Pons (tissue), 1 donor: ENCODE measurements at regions not wholly inside any gene's neighbourhood (a gene's known extent, or its start where the extent isn't known, plus 50 kb on each side); places are given as distances from the start of the nearest gene placed in this dataset.

Experiments
- DNase-seq: peaks from one replicate; pipeline ENCODE4 v3.0.0-alpha.2; 2016; ENCODE audit warnings: low spot score

DNA sequence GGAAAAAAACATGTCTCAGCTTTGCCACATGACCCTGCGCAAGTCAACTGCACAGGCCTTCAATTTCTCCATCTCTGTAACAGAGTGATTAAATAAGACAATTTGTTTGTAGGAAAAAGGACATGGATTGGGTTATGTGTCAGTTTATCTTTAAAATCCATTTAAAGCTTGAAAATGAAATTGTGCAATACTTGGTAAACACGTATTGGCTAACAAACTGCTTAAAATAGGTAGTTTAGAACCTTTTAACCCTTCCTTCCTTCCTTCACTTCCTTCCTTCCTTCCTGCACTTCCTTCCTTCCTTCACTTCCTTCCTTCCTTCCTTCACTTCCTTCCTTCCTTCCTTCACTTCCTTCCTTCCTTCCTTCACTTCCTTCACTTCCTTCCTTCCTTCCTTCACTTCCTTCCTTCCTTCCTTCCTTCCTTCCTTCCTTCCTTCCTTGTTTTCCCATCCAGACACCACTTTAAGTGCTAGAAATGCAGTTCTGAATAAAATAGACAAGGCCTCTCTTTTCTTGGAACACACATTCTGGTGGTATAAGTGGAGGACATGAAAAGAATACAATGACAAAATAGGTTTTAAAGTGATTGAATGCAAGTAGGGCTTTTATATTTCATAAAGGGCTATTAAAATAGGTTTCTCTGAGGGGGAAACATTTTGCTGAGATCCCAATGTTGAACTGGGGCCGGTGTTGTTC is 130.2 kb upstream of the TP63 start:
- DNase-seq, result no peak

DNA sequence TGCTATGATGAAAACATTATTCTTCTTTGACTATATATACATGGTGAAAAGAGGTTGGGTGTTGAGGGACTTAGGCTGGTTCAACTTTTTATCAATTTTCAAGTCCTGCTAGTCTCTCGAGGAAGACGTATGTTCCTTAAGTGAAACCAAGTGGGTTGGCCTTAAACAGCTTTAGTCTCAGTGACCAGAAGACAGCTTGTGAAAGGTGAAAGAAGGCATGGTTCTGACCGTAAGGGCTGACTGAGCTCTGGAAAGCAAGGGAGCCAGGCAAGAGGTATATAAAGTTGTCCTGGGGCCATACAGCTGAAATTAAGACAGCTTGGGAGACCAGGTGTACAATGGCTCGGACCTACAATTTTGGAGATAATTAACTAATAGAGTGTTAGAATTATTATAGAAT is 128.9 kb upstream of the TP63 start:
- DNase-seq, result no peak

GRCh38 chr3:189502676-189503257 is 128.4 kb upstream of the TP63 start:
- no peak for DNase-seq

GRCh38 chr3:189507856-189508255 is 123.3 kb upstream of the TP63 start:
- no peak for DNase-seq

GRCh38 chr3:189508784-189509501 is 122.2 kb upstream of the TP63 start:
- peak; percentile 3 for DNase-seq

GRCh38 chr3:189512039-189512438 is 119.2 kb upstream of the TP63 start:
- no peak for DNase-seq

DNA sequence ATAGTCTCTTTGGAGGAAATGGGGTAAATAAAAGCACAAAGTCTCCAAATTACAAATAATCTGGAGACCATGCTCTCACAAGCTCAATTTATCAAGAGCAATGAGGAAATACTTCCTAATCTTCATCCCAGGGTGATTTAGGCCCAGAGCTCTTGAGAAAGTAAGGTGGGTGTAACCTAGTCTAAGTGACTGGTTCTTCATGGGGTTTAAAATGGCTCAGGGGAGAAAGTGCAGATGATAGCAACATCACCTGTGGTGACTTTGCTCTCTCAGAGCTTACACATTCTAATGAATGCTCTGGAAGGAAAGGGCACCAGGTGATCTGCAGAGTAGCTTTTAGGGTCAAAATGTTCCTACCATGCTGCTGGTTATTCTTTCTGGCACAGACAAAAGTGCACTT is 118.4 kb upstream of the TP63 start:
- DNase-seq, result no peak

- DNase-seq, result no peak
Observed at GRCh38 chr3:189513281-189514117, 117.7 kb upstream of the TP63 start.

DNA sequence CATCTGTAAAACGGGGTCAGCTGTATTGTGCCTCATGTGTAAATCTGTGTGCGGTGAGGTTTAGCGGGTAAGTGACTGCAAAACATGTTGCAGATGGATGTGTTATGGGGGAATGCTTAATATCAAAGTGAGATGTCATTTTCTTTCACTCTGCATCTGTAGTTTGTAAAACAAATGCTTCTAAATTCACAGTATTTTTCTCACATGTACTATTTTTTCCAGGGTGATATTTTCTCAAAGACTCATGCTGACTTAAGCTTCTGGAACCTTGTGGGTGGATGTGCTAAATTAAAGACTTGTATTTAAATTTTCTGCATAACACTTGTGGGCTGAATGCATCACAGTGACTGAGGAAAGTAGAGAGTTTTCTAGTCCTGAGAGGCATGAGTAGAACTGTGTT is 115.2 kb upstream of the TP63 start:
- no peak for DNase-seq

GRCh38 chr3:189517981-189518380 is 113.2 kb upstream of the TP63 start:
- DNase-seq, result no peak

GRCh38 chr3:189519458-189519857 is 111.7 kb upstream of the TP63 start:
- DNase-seq, result no peak

GRCh38 chr3:189529468-189529867 is 101.7 kb upstream of the TP63 start:
- no peak for DNase-seq

GRCh38 chr3:189529889-189530471 is 101.2 kb upstream of the TP63 start:
- no peak for DNase-seq

- DNase-seq, result no peak
Observed at GRCh38 chr3:189530822-189531221, 100.4 kb upstream of the TP63 start.

GRCh38 chr3:189531271-189531670 is 99.9 kb upstream of the TP63 start:
- DNase-seq, result no peak

GRCh38 chr3:189534531-189534930 is 96.7 kb upstream of the TP63 start:
- no peak for DNase-seq

GRCh38 chr3:189537135-189537534 is 94.1 kb upstream of the TP63 start:
- no peak for DNase-seq

DNA sequence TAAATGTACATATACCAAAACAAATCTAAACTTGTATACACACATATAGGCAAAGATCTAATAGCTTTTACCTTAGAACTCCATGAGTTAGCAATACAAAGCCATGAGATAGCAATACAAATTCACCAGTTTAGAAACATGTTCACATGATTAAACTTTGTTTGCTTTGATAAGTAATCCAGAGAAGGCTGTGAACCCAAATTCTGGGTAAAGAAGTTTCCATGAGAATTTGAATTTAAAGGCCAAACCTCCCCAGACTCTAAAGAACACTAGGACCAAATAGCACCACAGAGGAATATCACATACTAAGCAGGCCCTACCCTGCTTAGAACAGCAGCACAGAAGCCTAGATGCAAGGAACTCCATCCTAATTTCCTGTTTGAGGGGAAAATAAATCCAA is 83.7 kb upstream of the TP63 start:
- no peak for DNase-seq

GRCh38 chr3:189548053-189548452 is 83.1 kb upstream of the TP63 start:
- DNase-seq, result no peak

- no peak for DNase-seq
Observed at GRCh38 chr3:189551007-189551406, 80.2 kb upstream of the TP63 start.

GRCh38 chr3:189554868-189555557 is 76.2 kb upstream of the TP63 start:
- DNase-seq, result no peak

GRCh38 chr3:189555558-189555881 is 75.7 kb upstream of the TP63 start:
- no peak for DNase-seq
